Chondrocyte (in vitro differentiated cells): ENCODE measurements at regions not wholly inside any gene's neighbourhood (a gene's known extent, or its start where the extent isn't known, plus 50 kb on each side); places are given as distances from the start of the nearest gene placed in this dataset.

Experiments used
- DNase-seq: peaks from one replicate; pipeline ENCODE4 v3.0.0; 2021; ENCODE audit warnings: mixed read lengths, low spot score
- H3K27ac Mint-ChIP-seq: one replicate; pipeline ENCODE4 v1.8.0; 2021; ENCODE audit warnings: mild to moderate bottlenecking, moderate library complexity, mixed read lengths; ENCODE audit not compliant: unreplicated experiment
- H3K27me3 Mint-ChIP-seq: 2 replicates; pipeline ENCODE4 v1.8.0; 2021; ENCODE audit warnings: low read depth, mixed read lengths
- H3K36me3 Mint-ChIP-seq: 2 replicates; pipeline ENCODE4 v1.8.0; 2021; ENCODE audit warnings: low read depth, mixed read lengths
- H3K4me1 Mint-ChIP-seq: 2 replicates; pipeline ENCODE4 v1.8.0; 2021; ENCODE audit warnings: low read depth, mild to moderate bottlenecking, mixed read lengths
- H3K4me3 Mint-ChIP-seq: one replicate; pipeline ENCODE4 v1.8.0; 2021; ENCODE audit warnings: mild to moderate bottlenecking, moderate library complexity, mixed read lengths; ENCODE audit not compliant: unreplicated experiment
- H3K9me3 Mint-ChIP-seq: 2 replicates; pipeline ENCODE4 v1.8.0; 2021; ENCODE audit warnings: low read depth, mixed read lengths
- CTCF ChIP-seq: fragments of 200-600 bp; sonication (generic); IDR thresholded peaks from 2 replicates; pipeline ENCODE4 v1.5.0; 2021; ENCODE audit warnings: antibody characterized with exemption, mild to moderate bottlenecking, moderate library complexity

GRCh38 chr10:80755893-80756292, 218.2 kb downstream of the SH2D4B start:
- DNase-seq = no peak
- no peaks in the 10 kb centered on the region for H3K4me1 Mint-ChIP-seq
- H3K9me3 Mint-ChIP-seq = no peaks in the 10 kb centered on the region
- no peak overlapping the region for H3K27ac Mint-ChIP-seq
- TF ChIP-seq CTCF = no peak
- H3K36me3 Mint-ChIP-seq = no peaks in the 10 kb centered on the region
- H3K4me3 Mint-ChIP-seq = no peak overlapping the region
- peaks cover 2% of the 10 kb centered on the region for H3K27me3 Mint-ChIP-seq

DNA sequence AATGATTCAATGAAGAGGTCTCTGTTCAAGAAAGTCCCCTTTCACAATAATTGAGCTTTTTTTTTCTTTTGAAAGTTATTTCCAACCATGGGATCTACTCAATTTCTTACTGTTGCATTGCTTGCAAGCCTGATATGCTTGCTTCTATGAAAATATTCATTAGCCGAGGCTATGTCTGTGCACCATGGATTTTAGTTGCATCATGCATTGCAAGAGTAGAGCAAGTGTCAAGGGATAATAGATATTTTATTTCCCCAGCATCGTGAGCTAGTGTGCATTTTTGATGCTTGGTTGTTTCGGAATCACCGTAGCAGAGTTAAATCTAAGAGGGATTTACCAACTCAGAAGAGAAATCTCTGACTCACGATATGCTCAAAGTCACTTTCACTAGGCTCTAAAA, 222.0 kb downstream of the SH2D4B start:
- Mint-ChIP-seq H3K36me3 (no peaks in the 10 kb centered on the region), H3K27ac (no peak overlapping the region), H3K27me3 (no peaks in the 10 kb centered on the region), H3K4me1 (no peaks in the 10 kb centered on the region), H3K9me3 (peaks cover 3% of the 10 kb centered on the region), H3K4me3 (no peak overlapping the region)
- TF ChIP-seq CTCF = no peak
- DNase-seq = no peak

GRCh38 chr10:80760914-80761371, 223.2 kb downstream of the SH2D4B start:
- DNase-seq = no peak
- Mint-ChIP-seq H3K9me3 (peaks cover 3% of the 10 kb centered on the region), H3K27ac (no peak overlapping the region), H3K36me3 (no peaks in the 10 kb centered on the region), H3K4me3 (no peak overlapping the region), H3K4me1 (no peaks in the 10 kb centered on the region), H3K27me3 (no peaks in the 10 kb centered on the region)
- TF ChIP-seq CTCF = no peak

GRCh38 chr10:80767963-80768362, 230.3 kb downstream of the SH2D4B start:
- Mint-ChIP-seq H3K4me1 (no peaks in the 10 kb centered on the region), H3K27me3 (peaks cover 19% of the 10 kb centered on the region), H3K36me3 (no peaks in the 10 kb centered on the region), H3K9me3 (peaks cover 3% of the 10 kb centered on the region), H3K4me3 (no peak overlapping the region), H3K27ac (no peak overlapping the region)
- TF ChIP-seq CTCF = no peak
- no peak for DNase-seq

DNA sequence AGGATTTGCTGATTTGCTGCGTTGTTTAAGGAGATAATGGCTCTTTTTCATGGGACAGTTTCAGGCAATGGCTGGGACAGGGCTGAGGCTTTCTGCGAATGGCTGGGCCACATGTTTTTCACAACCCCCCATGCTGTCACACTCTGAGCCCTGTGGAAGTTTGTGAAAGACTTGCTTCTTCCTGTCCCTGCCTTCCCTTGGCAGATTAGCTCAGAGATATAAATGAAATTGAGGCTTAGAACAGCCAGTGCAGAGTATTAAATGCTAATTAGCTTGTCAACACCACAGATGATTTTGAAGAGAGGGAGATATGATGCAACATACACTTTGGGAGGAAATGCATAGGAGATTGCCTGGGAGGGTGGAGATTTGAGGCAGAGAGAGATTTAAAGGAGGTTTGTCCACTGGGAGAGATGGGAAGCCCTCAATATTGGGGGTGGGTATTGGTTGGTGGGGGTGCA, 232.0 kb downstream of the SH2D4B start:
- Mint-ChIP-seq H3K27ac (no peak overlapping the region), H3K4me3 (no peak overlapping the region), H3K9me3 (no peaks in the 10 kb centered on the region), H3K27me3 (peaks cover 29% of the 10 kb centered on the region), H3K36me3 (no peaks in the 10 kb centered on the region), H3K4me1 (no peaks in the 10 kb centered on the region)
- no peak for TF ChIP-seq CTCF
- DNase-seq = no peak
